GM23338 (cell line): ENCODE measurements at regions not wholly inside any gene's neighbourhood (a gene's known extent, or its start where the extent isn't known, plus 50 kb on each side); places are given as distances from the start of the nearest gene placed in this dataset.

ENCODE experiments used
- ATAC-seq: fragments of 200-7000 bp; cut with Tn5 transposase; 3 replicates; pipeline ENCODE4 v1.9.1; 2020
- DNase-seq: peaks from one replicate; pipeline ENCODE4 v3.0.0-alpha.2; 2015; ENCODE audit warnings: low spot score
- H2AFZ ChIP-seq: fragments of 200-600 bp; sonication (generic); 2 replicates; pipeline ENCODE4 v1.8.0; 2016; ENCODE audit warnings: antibody characterized with exemption, mild to moderate bottlenecking, moderate library complexity
- H3F3A ChIP-seq: fragments of 200-600 bp; sonication (generic); replicated peaks from 2 replicates; pipeline ENCODE4 v1.8.0; 2017; ENCODE audit warnings: antibody characterized with exemption, mixed run types, low read depth
- H3K27ac ChIP-seq: fragments of 200-600 bp; sonication (generic); 2 replicates; pipeline ENCODE4 v1.6.1; 2016; ENCODE audit warnings: low read depth
- H3K27me3 ChIP-seq: fragments of 200-600 bp; sonication (generic); 2 replicates; pipeline ENCODE4 v1.8.0; 2016; ENCODE audit warnings: mild to moderate bottlenecking, mixed run types, moderate library complexity; ENCODE audit not compliant: insufficient read depth
- H3K36me3 ChIP-seq: fragments of 200-600 bp; sonication (generic); 2 replicates; pipeline ENCODE4 v1.8.0; 2016; ENCODE audit warnings: mild to moderate bottlenecking; ENCODE audit not compliant: insufficient read depth
- H3K4me1 ChIP-seq: fragments of 200-600 bp; sonication (generic); 2 replicates; pipeline ENCODE4 v1.8.0; 2016; ENCODE audit warnings: mild to moderate bottlenecking, moderate library complexity; ENCODE audit not compliant: insufficient read depth
- H3K4me2 ChIP-seq: fragments of 200-600 bp; sonication (generic); 2 replicates; pipeline ENCODE4 v1.7.1; 2017; ENCODE audit warnings: mixed run types
- H3K4me3 ChIP-seq: fragments of 200-600 bp; sonication (generic); 2 replicates; pipeline ENCODE4 v1.6.1; 2016; ENCODE audit warnings: mixed run types
- H3K79me2 ChIP-seq: fragments of 200-600 bp; sonication (generic); replicated peaks from 2 replicates; pipeline ENCODE4 v1.8.0; 2017; ENCODE audit warnings: mild to moderate bottlenecking; ENCODE audit not compliant: insufficient read depth
- H3K9me2 ChIP-seq: fragments of 200-600 bp; sonication (generic); 2 replicates; pipeline ENCODE4 v1.8.0; 2017; ENCODE audit not compliant: insufficient read depth
- H4K20me1 ChIP-seq: fragments of 200-600 bp; sonication (generic); replicated peaks from 2 replicates; pipeline ENCODE4 v1.8.0; 2017; ENCODE audit warnings: mild to moderate bottlenecking; ENCODE audit not compliant: insufficient read depth
- H3K27ac Mint-ChIP-seq: 2 replicates; pipeline ENCODE4 v1.8.0; 2020; ENCODE audit warnings: inconsistent platforms, mild to moderate bottlenecking, moderate library complexity, mixed read lengths
- H3K27me3 Mint-ChIP-seq: 3 replicates; pipeline ENCODE4 v1.8.0; 2022; ENCODE audit warnings: low read depth, mild to moderate bottlenecking, moderate library complexity, mixed read lengths, inconsistent platforms; ENCODE audit not compliant: insufficient read depth, poor library complexity
- H3K36me3 Mint-ChIP-seq: 3 replicates; pipeline ENCODE4 v1.8.0; 2021; ENCODE audit warnings: low read depth, mild to moderate bottlenecking, inconsistent platforms, moderate library complexity, mixed read lengths
- H3K4me1 Mint-ChIP-seq: 3 replicates; pipeline ENCODE4 v1.8.0; 2020; ENCODE audit warnings: mild to moderate bottlenecking, inconsistent platforms, mixed read lengths
- H3K4me3 Mint-ChIP-seq: 3 replicates; pipeline ENCODE4 v1.8.0; 2021; ENCODE audit warnings: moderate library complexity, mild to moderate bottlenecking, inconsistent platforms, mixed read lengths
- H3K9me3 Mint-ChIP-seq: 3 replicates; pipeline ENCODE4 v1.8.0; 2020; ENCODE audit warnings: moderate library complexity, mild to moderate bottlenecking, inconsistent platforms, mixed read lengths
- CTCF ChIP-seq, 2 experiments: fragments of 200-600 bp in 1 of 2; sonication (generic) in 1 of 2; conservative IDR thresholded peaks; 2 replicates each; pipeline versions ENCODE4 v1.5.1 to v1.6.1; 2016 to 2017; ENCODE audit warnings: antibody characterized with exemption in 2 of 2, low read depth in 2 of 2, mild to moderate bottlenecking in 2 of 2, moderate library complexity in 1 of 2
- ETS1 ChIP-seq: IDR thresholded peaks from 2 replicates; pipeline ENCODE4 v1.6.1; 2016; ENCODE audit warnings: antibody characterized with exemption
- EZH2 ChIP-seq: fragments of 200-600 bp; sonication (generic); IDR thresholded peaks from one replicate; pipeline ENCODE4 v1.8.0; 2017; ENCODE audit warnings: antibody characterized with exemption, mild to moderate bottlenecking, low read depth; ENCODE audit not compliant: unreplicated experiment
- EZH2phosphoT487 ChIP-seq: fragments of 200-600 bp; sonication (generic); IDR thresholded peaks from one replicate; pipeline ENCODE4 v1.8.1; 2018; ENCODE audit warnings: antibody characterized with exemption; ENCODE audit not compliant: unreplicated experiment
- JUNB ChIP-seq: IDR thresholded peaks from one replicate; pipeline ENCODE4 v1.6.1; 2016; ENCODE audit warnings: antibody characterized with exemption; ENCODE audit not compliant: unreplicated experiment
- NANOG ChIP-seq: IDR thresholded peaks from 2 replicates; pipeline ENCODE4 v1.6.1; 2016; ENCODE audit warnings: antibody characterized with exemption, borderline replicate concordance
- STAT1 ChIP-seq: IDR thresholded peaks from one replicate; pipeline ENCODE4 v1.6.1; 2016; ENCODE audit warnings: antibody characterized with exemption; ENCODE audit not compliant: unreplicated experiment
- ZNF114 ChIP-seq: fragments of 250-450 bp; sonication (Bioruptor Pico); IDR thresholded peaks from 2 replicates; pipeline ENCODE4 v1.5.0; 2020; ENCODE audit warnings: mild to moderate bottlenecking, moderate library complexity
- ZNF331 ChIP-seq: fragments of 250-450 bp; sonication (Bioruptor Pico); IDR thresholded peaks from 2 replicates; pipeline ENCODE4 v1.5.0; 2020; ENCODE audit warnings: low read depth, mild to moderate bottlenecking, moderate library complexity
- ZNF462 ChIP-seq: fragments of 250-450 bp; sonication (Bioruptor Pico); IDR thresholded peaks from 2 replicates; pipeline ENCODE4 v1.5.0; 2020; ENCODE audit warnings: mild to moderate bottlenecking, moderate library complexity

- no peak for TF ChIP-seq ZNF331 (CRISPR knock-in tag)
Observed at GRCh38 chr11:39617971-39618370, 1841.5 kb downstream of the LRRC4C start (continued).

GRCh38 chr11:39589391-39589790 lies 1870.1 kb downstream of the LRRC4C start:
- Mint-ChIP-seq H3K36me3 (no peaks in the 10 kb centered on the region), H3K4me3 (no peak overlapping the region), H3K27ac (no peak overlapping the region), H3K4me1 (no peaks in the 10 kb centered on the region), H3K27me3 (no peaks in the 10 kb centered on the region), H3K9me3 (no peaks in the 10 kb centered on the region)
- Histone ChIP-seq H3K27ac (no peak overlapping the region), H4K20me1 (no peaks in the 10 kb centered on the region), H3K27me3 (no peaks in the 10 kb centered on the region), H3K9me2 (no peaks in the 10 kb centered on the region), H3K4me1 (no peaks in the 10 kb centered on the region), H3F3A (no peaks in the 10 kb centered on the region), H3K79me2 (no peaks in the 10 kb centered on the region), H2AFZ (no peak overlapping the region), H3K4me3 (no peak overlapping the region), H3K36me3 (0 out of 2 replicates have a peak, but pooled peaks cover 2% of the 10 kb centered on the region), H3K4me2 (no peak overlapping the region)
- ATAC-seq, result no peak
- DNase-seq, result no peak
- TF ChIP-seq ETS1 (no peak), NANOG (no peak), EZH2 (no peak), JUNB (no peak), ZNF114 (CRISPR knock-in tag) (no peak), CTCF (conservative IDR thresholded peaks at IDR 0.05; ENCODE audit: low read depth in 2 of 2) (no peak), STAT1 (no peak), ZNF462 (CRISPR knock-in tag) (no peak), EZH2phosphoT487 (no peak), ZNF331 (CRISPR knock-in tag) (no peak)
